ENCODE measurements at regions not wholly inside any gene's neighbourhood (a gene's known extent, or its start where the extent isn't known, plus 50 kb on each side); places are given as distances from the start of the nearest gene placed in this dataset.

DNA sequence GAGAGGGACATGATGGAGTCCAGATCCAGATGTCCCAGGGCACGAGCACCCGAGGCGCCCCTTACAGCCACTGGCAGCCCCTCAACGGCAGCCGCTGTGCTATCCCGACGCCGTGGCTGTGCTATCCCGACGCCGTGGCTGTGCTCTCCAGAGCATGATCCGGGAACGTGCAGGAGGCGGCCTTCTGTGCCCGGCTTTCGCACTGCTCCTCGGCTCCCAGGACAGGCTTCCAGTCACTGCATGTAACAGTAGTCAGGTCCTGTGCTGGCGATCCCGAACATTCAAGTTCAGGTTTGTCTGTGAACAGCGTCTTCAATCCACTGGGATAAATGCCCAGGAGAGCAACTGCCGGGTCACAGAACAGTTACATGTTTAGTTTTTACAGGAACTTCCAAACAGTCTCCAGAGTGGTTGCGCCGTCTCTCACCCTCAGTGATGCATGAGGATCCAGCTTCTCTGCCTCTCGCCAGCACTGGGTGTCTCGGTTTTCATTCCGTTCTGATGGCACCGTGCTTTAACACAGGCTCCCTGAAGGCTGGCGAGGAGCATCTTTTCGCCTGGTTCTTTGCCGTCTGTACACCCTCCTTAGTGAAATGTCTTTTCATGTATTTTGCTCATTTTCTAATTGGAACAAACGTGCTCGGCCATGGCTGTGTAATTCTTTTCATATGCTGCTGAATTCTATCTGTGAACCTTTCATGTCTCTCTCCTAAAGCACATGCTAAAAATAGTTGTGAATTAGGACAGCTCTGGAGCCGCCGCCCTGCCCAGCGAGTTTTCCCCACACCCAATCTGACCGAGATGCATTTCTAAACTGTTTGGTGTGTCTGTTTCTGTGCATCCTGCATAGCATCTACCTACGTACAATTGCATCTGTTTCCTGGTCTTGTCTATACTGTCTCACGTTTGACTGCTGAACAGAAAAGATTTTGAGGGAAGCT lies 72.6 kb upstream of the METRNL start:
- TF ChIP-seq CTCF (IDR thresholded peaks at IDR 0.05): no peak
- H3K4me1 ChIP-seq: peaks cover 5 to 10% of the 10 kb centered on the region in 2 donors
- peak in 1 of 4 donors; percentile 71 for DNase-seq

GRCh38 chr17:83007504-83008185 lies 71.8 kb upstream of the METRNL start:
- peak in 2 of 4 donors; percentile 19 to 54 for DNase-seq
- TF ChIP-seq CTCF (IDR thresholded peaks at IDR 0.05): no peak
- peaks cover 5 to 10% of the 10 kb centered on the region in 2 donors for H3K4me1 ChIP-seq
- H3K4me3 ChIP-seq: no peak overlapping the region
- no peak for ATAC-seq
- no peaks in the 10 kb centered on the region for H3K27me3 ChIP-seq
- H3K36me3 ChIP-seq: peaks cover 0 to 26% of the 10 kb centered on the region in 2 donors
- H3K27ac ChIP-seq: no peak overlapping the region
- no peaks in the 10 kb centered on the region for H3K9me3 ChIP-seq
- intact Hi-C loops (cut with DNase I): no loop called here

More for the DNA sequence above, 72.6 kb upstream of the METRNL start:
- Histone ChIP-seq H3K36me3 (peaks cover 0 to 26% of the 10 kb centered on the region in 2 donors), H3K27ac (no peak overlapping the region), H3K9me3 (no peaks in the 10 kb centered on the region), H3K4me3 (no peak overlapping the region), H3K27me3 (no peaks in the 10 kb centered on the region)
- intact Hi-C loops (cut with DNase I): no loop called here
- no peak for ATAC-seq

GRCh38 chr17:83008186-83008510 lies 71.3 kb upstream of the METRNL start:
- H3K27me3 ChIP-seq: no peaks in the 10 kb centered on the region
- no peak overlapping the region for H3K27ac ChIP-seq
- no peaks in the 10 kb centered on the region for H3K9me3 ChIP-seq
- intact Hi-C loops (cut with DNase I): no loop called here
- TF ChIP-seq CTCF (IDR thresholded peaks at IDR 0.05): no peak
- H3K36me3 ChIP-seq: peaks cover 0 to 26% of the 10 kb centered on the region in 2 donors
- peaks cover 5 to 10% of the 10 kb centered on the region in 2 donors for H3K4me1 ChIP-seq
- DNase-seq (peak in 1 of 4 donors; percentile 43), ATAC-seq (peak; percentile 5)
- H3K4me3 ChIP-seq: no peak overlapping the region

- Histone ChIP-seq H3K27me3 (no peaks in the 10 kb centered on the region), H3K27ac (no peak overlapping the region), H3K9me3 (no peaks in the 10 kb centered on the region), H3K4me3 (no peak overlapping the region), H3K4me1 (peaks cover 5 to 10% of the 10 kb centered on the region in 2 donors), H3K36me3 (peaks cover 0 to 26% of the 10 kb centered on the region in 2 donors)
- intact Hi-C loops (cut with DNase I): no loop called here
- ATAC-seq: no peak
- DNase-seq: peak in 1 of 4 donors; percentile 68
- TF ChIP-seq CTCF (IDR thresholded peaks at IDR 0.05): no peak
Observed at GRCh38 chr17:83008526-83008925, 70.9 kb upstream of the METRNL start.
